HS-5 (cell line): ENCODE measurements at regions not wholly inside any gene's neighbourhood (a gene's known extent, or its start where the extent isn't known, plus 50 kb on each side); places are given as distances from the start of the nearest gene placed in this dataset.
A peak's percentile ranks its signal among the peaks of the same experiment; 100 is the strongest.

Experiments
- DNase-seq: peaks from one replicate; pipeline ENCODE4 v3.0.0-alpha.2; 2012; ENCODE audit warnings: low read depth

DNA sequence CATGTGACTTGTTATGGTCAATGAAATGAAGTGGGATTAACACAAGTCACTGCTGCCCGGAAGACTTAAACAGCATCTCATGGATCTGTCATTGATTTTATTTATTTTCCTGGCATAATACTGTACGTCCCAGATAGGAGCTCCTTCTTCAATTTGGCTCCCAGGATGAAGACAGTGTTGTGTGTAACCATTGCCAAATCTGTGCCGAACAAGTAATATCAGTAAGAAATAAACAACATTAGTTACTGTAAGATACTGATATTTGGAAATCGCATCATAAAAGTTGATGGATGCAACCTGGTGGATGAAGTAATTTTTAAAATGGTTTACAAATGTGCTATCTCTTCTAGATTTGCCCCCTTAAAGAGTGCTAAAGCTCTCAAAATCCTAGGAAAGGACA lies 419.0 kb upstream of the MMADHC start:
- no peak for DNase-seq

GRCh38 chr2:150003544-150003943 lies 416.0 kb upstream of the MMADHC start:
- no peak for DNase-seq

DNA sequence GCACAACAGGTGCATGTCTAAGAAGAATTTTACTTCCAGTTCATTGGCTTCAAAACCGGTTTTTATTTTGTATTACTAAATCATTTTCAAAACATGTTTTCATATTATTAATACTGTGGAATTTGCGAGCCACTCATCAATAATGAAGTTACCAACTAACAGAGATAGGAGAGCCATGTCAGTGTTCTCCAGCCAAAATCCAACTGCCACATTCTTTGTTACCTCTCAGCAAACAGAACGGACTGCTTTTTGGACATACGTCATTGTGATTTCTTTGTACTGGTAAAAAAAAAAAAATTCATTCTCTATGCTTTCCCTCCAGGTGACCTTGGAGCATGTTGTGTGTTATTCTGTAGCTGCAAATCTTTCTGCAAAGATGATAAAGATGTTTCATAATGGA lies 414.2 kb upstream of the MMADHC start:
- no peak for DNase-seq

DNA sequence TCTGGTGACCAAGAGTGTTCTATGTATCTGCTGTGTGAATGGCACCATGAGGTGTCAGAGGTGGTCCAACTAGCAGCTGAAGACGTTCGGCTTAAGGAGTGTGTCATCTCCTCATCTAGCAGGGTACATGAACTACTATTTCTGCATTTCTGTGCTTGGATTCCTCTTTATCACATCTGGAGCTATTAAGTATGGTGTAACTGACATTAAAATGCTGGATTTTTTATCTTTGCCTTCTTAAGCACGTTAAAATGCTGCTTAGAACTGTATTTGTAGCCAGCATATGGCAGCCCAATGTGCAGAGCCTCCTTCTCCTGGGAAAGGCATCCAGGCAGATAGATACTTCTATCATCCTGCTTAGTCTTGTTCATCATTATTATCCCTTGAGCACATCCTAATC lies 409.3 kb upstream of the MMADHC start:
- DNase-seq = no peak

GRCh38 chr2:149994057-149994728 lies 406.6 kb upstream of the MMADHC start:
- DNase-seq = peak; percentile 97

- DNase-seq = no peak
These were observed 405.7 kb upstream of the MMADHC start for GRCh38 chr2:149993316-149993715.

DNA sequence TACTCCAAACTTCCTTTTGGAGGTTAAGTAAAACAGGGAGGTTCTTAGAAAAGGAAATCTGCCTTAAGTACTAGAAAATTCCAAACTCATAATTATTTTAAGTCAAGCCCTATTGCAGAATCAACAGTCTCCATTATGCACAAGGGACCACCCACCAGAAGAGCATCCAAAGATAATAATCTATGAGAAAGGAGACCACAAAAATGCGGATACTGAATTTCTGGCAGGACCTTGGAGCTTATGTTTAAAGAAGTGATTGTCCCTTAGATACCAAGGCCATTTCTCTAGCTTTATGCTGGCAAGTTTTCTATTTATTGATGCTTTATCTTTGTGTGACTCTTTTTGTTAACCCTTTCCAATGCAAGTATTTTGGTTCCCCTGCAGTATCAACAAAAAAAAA lies 404.0 kb upstream of the MMADHC start:
- DNase-seq = no peak

- no peak for DNase-seq
These were observed 403.4 kb upstream of the MMADHC start for GRCh38 chr2:149990965-149991364.

DNA sequence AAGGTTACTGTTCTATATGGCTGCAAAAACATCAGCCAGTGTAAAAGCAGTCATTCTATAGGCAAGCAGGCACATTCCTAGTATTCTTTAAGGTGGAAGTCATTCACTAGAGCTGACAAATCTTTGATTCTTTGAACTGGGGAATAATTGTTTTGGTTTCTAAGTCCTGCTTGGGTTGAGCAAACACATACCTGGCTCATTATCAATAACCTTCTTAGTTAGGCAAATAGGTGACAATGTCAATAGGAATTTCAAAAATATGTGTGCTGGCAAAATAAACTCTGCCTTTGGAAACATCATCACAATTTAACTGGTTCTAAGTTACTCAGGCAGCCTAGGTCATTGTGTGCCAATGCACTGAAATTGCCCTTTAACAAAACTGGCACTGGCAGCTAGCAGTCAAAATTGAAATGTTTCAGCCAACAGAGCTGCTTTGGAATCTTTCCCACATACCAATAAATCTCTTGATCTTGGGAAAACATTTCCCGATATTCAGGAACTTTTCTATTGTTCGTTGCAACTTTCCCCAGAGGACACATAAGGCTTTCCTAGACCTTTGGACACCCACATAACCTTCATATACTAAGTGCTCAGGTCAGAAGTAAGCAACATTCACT lies 402.0 kb upstream of the MMADHC start:
- DNase-seq = peak; percentile 93

GRCh38 chr2:149988361-149988760 lies 400.8 kb upstream of the MMADHC start:
- no peak for DNase-seq

GRCh38 chr2:149986861-149987260 lies 399.3 kb upstream of the MMADHC start:
- DNase-seq = no peak

DNA sequence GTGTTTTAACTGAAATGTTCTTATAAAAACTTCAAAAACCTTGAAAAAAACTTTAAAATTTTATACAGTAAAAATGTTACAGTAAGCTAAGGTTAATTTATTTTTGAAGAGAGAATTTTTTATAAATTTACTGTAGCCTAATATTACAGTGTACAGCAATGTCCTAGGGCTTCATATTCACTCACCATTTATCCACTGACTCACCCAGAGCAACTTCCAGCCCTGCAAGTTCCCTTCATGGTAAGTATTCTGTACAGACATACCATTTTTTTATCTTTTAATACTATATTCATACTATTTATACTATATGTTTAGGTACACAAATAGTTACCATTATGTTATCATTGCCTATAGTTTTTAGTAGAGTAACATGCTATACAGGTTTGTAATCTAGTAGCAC lies 396.7 kb upstream of the MMADHC start:
- DNase-seq = no peak

- DNase-seq = no peak
These were observed 384.5 kb upstream of the MMADHC start for GRCh38 chr2:149972066-149972465.

DNA sequence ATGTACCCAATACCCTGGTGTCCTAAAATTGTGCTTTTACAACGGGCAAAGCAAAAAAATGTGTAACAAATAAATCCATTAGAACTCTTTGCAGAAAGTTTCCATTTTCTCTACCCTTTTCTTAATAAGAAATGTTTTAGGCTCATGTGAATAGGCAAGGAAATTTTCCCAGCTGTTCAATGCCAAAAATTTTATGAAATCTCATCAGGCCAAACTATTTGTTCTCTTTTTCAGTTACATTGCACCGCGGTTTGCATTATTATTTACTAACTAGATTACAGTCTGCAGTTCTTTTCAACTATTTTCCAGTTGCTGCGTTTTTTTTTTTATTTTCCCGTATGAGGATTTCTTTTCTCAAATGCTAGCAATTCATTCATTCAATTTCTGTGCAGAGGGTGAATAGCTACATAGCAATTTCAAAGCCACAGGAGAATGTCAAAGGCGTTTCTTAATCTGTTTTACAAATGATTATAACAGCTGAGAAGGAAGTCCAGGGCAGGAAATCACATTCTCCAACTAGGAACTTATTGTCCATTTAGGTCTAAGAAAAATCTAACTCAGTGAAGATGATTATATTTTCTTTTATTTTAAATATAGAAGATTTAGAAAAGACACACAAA lies 367.5 kb upstream of the MMADHC start:
- DNase-seq = no peak

GRCh38 chr2:149953627-149954026 lies 366.1 kb upstream of the MMADHC start:
- no peak for DNase-seq

DNA sequence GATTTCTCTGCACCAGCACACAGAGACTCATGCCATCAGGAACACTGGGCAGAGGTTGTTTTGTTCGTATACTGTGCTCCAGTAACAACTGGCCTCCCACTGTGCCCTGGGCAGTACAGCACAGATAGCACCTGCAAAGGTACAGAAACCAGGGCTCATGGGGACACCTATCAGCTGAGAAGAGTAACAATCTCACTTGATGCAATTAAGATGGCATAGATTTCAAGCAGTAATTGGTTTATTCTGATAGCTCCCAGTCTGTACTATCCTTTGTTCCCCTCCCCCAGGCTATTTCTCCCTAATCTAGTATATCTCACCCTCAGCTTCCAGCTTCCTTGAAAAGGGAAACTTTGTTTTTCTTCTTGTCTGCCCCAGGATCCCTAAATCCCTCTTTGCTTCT lies 343.9 kb upstream of the MMADHC start:
- DNase-seq = no peak

- no peak for DNase-seq
These were observed 340.4 kb upstream of the MMADHC start for GRCh38 chr2:149928011-149928410.

- DNase-seq = no peak
These were observed 338.6 kb upstream of the MMADHC start for GRCh38 chr2:149926149-149926548.

- no peak for DNase-seq
These were observed 337.1 kb upstream of the MMADHC start for GRCh38 chr2:149924549-149925213.

DNA sequence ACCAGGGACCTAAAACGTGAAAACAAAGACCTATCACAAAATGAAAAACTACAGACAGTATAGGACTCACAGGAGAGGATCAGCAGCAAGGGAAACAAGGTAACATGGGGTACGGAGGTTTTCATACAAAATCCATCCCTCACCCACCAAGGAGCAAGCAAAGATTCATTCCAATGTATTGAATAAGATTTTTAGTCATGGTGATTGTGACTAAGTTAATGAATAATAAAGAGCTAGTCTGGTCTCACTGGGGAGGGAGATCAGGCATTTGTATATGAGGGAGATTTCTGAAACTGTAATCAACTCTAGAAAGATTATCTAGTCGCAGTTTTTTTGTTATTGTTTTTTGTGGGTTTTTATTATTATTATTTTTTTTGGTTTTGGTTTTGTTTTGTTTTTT lies 336.5 kb upstream of the MMADHC start:
- peak; percentile 24 for DNase-seq

DNA sequence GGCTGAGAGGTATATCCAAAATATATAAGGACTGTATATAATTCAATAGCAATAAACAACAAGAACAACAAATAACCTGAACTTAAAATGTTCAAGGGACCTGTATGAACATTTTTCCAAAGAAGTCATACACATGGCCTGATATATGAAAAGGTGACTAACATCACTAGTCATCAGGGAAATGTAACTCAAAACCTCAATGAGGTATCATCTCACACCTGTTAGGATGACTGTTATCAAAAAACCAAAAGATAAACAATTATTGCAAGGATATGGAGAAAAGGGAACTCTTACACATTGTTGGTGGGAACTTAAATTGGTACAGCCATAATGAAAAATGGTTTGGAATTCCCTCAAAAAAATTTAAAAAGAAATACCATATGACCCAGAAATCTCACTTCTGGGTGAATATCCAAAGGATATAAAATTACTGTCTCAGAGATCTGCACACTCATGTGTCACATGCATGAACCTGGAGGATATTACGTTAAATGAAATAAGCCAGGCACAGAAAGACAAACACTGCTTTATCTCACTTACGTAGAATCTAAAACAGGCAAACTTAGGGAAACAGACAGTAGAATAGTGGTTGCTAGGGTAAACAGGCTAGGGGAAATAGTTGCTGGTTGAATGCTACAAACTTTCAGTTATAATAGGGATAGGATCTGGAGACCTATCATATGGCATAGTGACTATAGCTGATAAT lies 334.5 kb upstream of the MMADHC start:
- no peak for DNase-seq

GRCh38 chr2:149920389-149920788 lies 332.8 kb upstream of the MMADHC start:
- DNase-seq = no peak

DNA sequence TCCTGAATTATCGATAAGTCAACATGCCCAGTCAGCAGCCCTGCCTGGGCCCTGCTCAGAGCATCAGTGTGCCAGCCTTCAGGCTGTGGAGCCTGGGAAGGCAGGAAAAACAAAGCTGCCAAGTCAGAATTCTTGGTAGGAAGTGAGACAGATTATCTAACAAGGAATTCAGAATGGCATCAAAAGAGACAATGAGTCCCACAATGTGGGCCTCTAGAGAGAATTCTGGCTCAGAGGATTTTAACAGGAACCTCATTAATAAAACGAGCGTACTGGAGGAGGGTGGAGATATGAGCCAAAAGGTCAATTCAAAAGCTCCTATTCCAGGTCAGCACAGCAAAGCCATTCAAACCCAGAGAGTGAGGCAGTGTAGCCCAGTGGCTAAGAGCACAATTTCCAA lies 327.6 kb upstream of the MMADHC start:
- no peak for DNase-seq
